T-cell (primary cell): ENCODE measurements at regions not wholly inside any gene's neighbourhood (a gene's known extent, or its start where the extent isn't known, plus 50 kb on each side); places are given as distances from the start of the nearest gene placed in this dataset.

Source experiments
- ATAC-seq, 4 experiments: fragments of 200-7000 bp in 3 of 4; fragments of 150-1000 bp in 1 of 4; cut with Tn5 transposase; replicated peaks in 1 of 4; 1 replicate in 3 of 4; 2 replicates in 1 of 4; pipeline ENCODE4 v1.10.0; 2021; ENCODE audit warnings: moderate library complexity in 3 of 4, mild to moderate bottlenecking in 2 of 4, moderate number of reproducible peaks in 1 of 4
- CTCF ChIA-PET, 2 donors: fragments of 300-600 bp; sonication (Branson Sonifier 250); formaldehyde crosslinking; loops; one replicate each; lab custom pipeline; 2022; ENCODE audit warnings: antibody characterized with exemption in 2 of 2; lab: Charles Lee
- POLR2A ChIA-PET, 2 donors: fragments of 300-600 bp; sonication (Branson Sonifier 250); formaldehyde crosslinking; loops; one replicate each; lab custom pipeline; 2022; ENCODE audit warnings: antibody characterized with exemption in 2 of 2; lab: Charles Lee
- DNase-seq, 35 experiments: peaks; one replicate each; pipeline versions ENCODE4 v3.0.0 to v3.0.0-alpha.2; 2013 to 2023
- H3K27ac ChIP-seq: one replicate; pipeline ENCODE4 v1.5.1; 2013; ENCODE audit warnings: low read length
- H3K27me3 ChIP-seq, 2 experiments: replicated peaks in 1 of 2; 1 replicate in 1 of 2; 2 replicates in 1 of 2; pipeline versions ENCODE4 v1.6.1 to v1.7.0; 2013; ENCODE audit warnings: low read length in 1 of 2, mixed read lengths in 1 of 2; ENCODE audit not compliant: control insufficient read depth in 2 of 2, insufficient read depth in 2 of 2; ENCODE audit errors: extremely low read depth in 1 of 2
- H3K36me3 ChIP-seq, 2 donors: 1 replicate in 1 of 2; 2 replicates in 1 of 2; pipeline versions ENCODE4 v1.6.1 to v1.7.0; 2013; ENCODE audit warnings: low read length in 1 of 2; ENCODE audit not compliant: control insufficient read depth in 2 of 2, insufficient read depth in 1 of 2; ENCODE audit errors: extremely low read depth in 1 of 2
- H3K4me1 ChIP-seq, 2 experiments: 1 replicate in 1 of 2; 2 replicates in 1 of 2; pipeline versions ENCODE4 v1.6.1 to v1.7.0; 2013; ENCODE audit warnings: low read length in 2 of 2, mixed read lengths in 1 of 2; ENCODE audit not compliant: insufficient read depth in 2 of 2, control insufficient read depth in 1 of 2; ENCODE audit errors: extremely low read depth in 1 of 2
- H3K4me3 ChIP-seq, 2 donors: 1 replicate in 1 of 2; 2 replicates in 1 of 2; pipeline versions ENCODE4 v1.5.1 to v1.7.0; 2013; ENCODE audit warnings: mild to moderate bottlenecking in 2 of 2, low read length in 1 of 2, moderate library complexity in 1 of 2; ENCODE audit not compliant: control insufficient read depth in 1 of 2; ENCODE audit errors: extremely low read depth in 1 of 2
- H3K9me3 ChIP-seq: 2 replicates; pipeline ENCODE4 v1.7.0; 2013
- H3K27ac Mint-ChIP-seq, 2 donors: one replicate each; pipeline ENCODE4 v1.8.0; 2020 to 2021; ENCODE audit warnings: mild to moderate bottlenecking in 2 of 2, mixed read lengths in 2 of 2
- H3K27me3 Mint-ChIP-seq, 2 donors: one replicate each; pipeline ENCODE4 v1.8.0; 2021 to 2022; ENCODE audit warnings: mixed read lengths in 2 of 2
- H3K36me3 Mint-ChIP-seq: one replicate; pipeline ENCODE4 v1.8.0; 2021; ENCODE audit warnings: mixed read lengths
- H3K4me1 Mint-ChIP-seq, 3 donors: one replicate each; pipeline ENCODE4 v1.8.0; 2020 to 2022; ENCODE audit warnings: mixed read lengths in 3 of 3, mild to moderate bottlenecking in 1 of 3
- H3K4me3 Mint-ChIP-seq, 3 donors: one replicate each; pipeline ENCODE4 v1.8.0; 2020 to 2022; ENCODE audit warnings: mild to moderate bottlenecking in 3 of 3, mixed read lengths in 3 of 3, moderate library complexity in 3 of 3
- H3K9me3 Mint-ChIP-seq, 3 donors: one replicate each; pipeline ENCODE4 v1.8.0; 2020 to 2022; ENCODE audit warnings: mixed read lengths in 3 of 3
- WGBS: methylation state at CpG from one replicate; pipeline ENCODE4 v1.1.5; 2013; ENCODE audit warnings: missing lambda C conversion rate; ENCODE audit not compliant: insufficient coverage; 5-methylcytosine and 5-hydroxymethylcytosine counted together

- POLR2A ChIA-PET: no interaction called here
- Mint-ChIP-seq H3K9me3 (peaks cover 0 to 3% (median 0%) of the 10 kb centered on the region in 3 donors), H3K27ac (no peak overlapping the region), H3K36me3 (no peaks in the 10 kb centered on the region), H3K4me1 (no peaks in the 10 kb centered on the region), H3K4me3 (no peak overlapping the region), H3K27me3 (peaks cover 0 to 14% of the 10 kb centered on the region in 2 donors)
- ATAC-seq (no peak), DNase-seq (no peak)
- Histone ChIP-seq H3K27me3 (no peaks in the 10 kb centered on the region), H3K36me3 (no peaks in the 10 kb centered on the region), H3K27ac (no peak overlapping the region), H3K4me3 (no peak overlapping the region), H3K9me3 (no peaks in the 10 kb centered on the region), H3K4me1 (no peaks in the 10 kb centered on the region)
- WGBS: no CpG with 5 or more reads among the region's 1 CpG
- CTCF ChIA-PET: no interaction called here
Measured at GRCh38 chrX:11965436-11965835, 172.8 kb upstream of the FRMPD4 start.

- WGBS: no CpG with 5 or more reads among the region's 6 CpGs
- Mint-ChIP-seq H3K27me3 (peaks cover 0 to 15% of the 10 kb centered on the region in 2 donors), H3K4me3 (no peak overlapping the region), H3K9me3 (peaks cover 0 to 3% (median 0%) of the 10 kb centered on the region in 3 donors), H3K36me3 (no peaks in the 10 kb centered on the region), H3K4me1 (no peaks in the 10 kb centered on the region), H3K27ac (no peak overlapping the region)
- DNase-seq: no peak
- H3K27ac ChIP-seq: no peak overlapping the region
- no peaks in the 10 kb centered on the region for H3K27me3 ChIP-seq
- H3K36me3 ChIP-seq: no peaks in the 10 kb centered on the region
- POLR2A ChIA-PET: interaction anchor here (0.6 kb wide), 2 partner anchors 83 to 130 kb away, joined by 3 to 6 read pairs; no protein-coding TSS in a partner anchor
- ATAC-seq: no peak
- H3K4me3 ChIP-seq: no peak overlapping the region
- H3K9me3 ChIP-seq: no peaks in the 10 kb centered on the region
- H3K4me1 ChIP-seq: no peaks in the 10 kb centered on the region
- CTCF ChIA-PET: no interaction called here
Measured at GRCh38 chrX:11967986-11968869, 170.0 kb upstream of the FRMPD4 start.

- POLR2A ChIA-PET: no interaction called here
- peaks cover 0 to 3% (median 0%) of the 10 kb centered on the region in 3 donors for H3K9me3 Mint-ChIP-seq
- CTCF ChIA-PET: no interaction called here
- ATAC-seq: no peak
- WGBS: no CpG with 5 or more reads among the region's 4 CpGs
- Histone ChIP-seq H3K4me3 (no peak overlapping the region), H3K4me1 (no peaks in the 10 kb centered on the region), H3K9me3 (no peaks in the 10 kb centered on the region), H3K36me3 (no peaks in the 10 kb centered on the region), H3K27ac (no peak overlapping the region), H3K27me3 (no peaks in the 10 kb centered on the region)
- H3K27me3 Mint-ChIP-seq: peaks cover 0 to 21% of the 10 kb centered on the region in 2 donors
- no peaks in the 10 kb centered on the region for H3K36me3 Mint-ChIP-seq
- no peak for DNase-seq
- H3K27ac Mint-ChIP-seq: no peak overlapping the region
- H3K4me1 Mint-ChIP-seq: no peaks in the 10 kb centered on the region
- no peak overlapping the region for H3K4me3 Mint-ChIP-seq
Measured at GRCh38 chrX:11968991-11969390, 169.3 kb upstream of the FRMPD4 start.

- CTCF ChIA-PET: no interaction called here
- Mint-ChIP-seq H3K4me1 (no peaks in the 10 kb centered on the region), H3K9me3 (peaks cover 0 to 3% (median 0%) of the 10 kb centered on the region in 3 donors), H3K36me3 (no peaks in the 10 kb centered on the region), H3K27me3 (peaks cover 0 to 27% of the 10 kb centered on the region in 2 donors), H3K4me3 (no peak overlapping the region), H3K27ac (no peak overlapping the region)
- Histone ChIP-seq H3K27me3 (no peaks in the 10 kb centered on the region), H3K4me1 (no peaks in the 10 kb centered on the region), H3K27ac (no peak overlapping the region), H3K9me3 (no peaks in the 10 kb centered on the region), H3K36me3 (no peaks in the 10 kb centered on the region), H3K4me3 (no peak overlapping the region)
- ATAC-seq: no peak
- no CpG with 5 or more reads among the region's 6 CpGs for WGBS
- no peak for DNase-seq
- POLR2A ChIA-PET: no interaction called here
Measured at GRCh38 chrX:11970578-11971359, 167.5 kb upstream of the FRMPD4 start.

- Histone ChIP-seq H3K9me3 (no peaks in the 10 kb centered on the region), H3K36me3 (no peaks in the 10 kb centered on the region), H3K27ac (no peak overlapping the region), H3K4me3 (no peak overlapping the region), H3K4me1 (no peaks in the 10 kb centered on the region), H3K27me3 (no peaks in the 10 kb centered on the region)
- ChIA-PET POLR2A (no interaction called here), CTCF (no interaction called here)
- no peak overlapping the region for H3K27ac Mint-ChIP-seq
- no peaks in the 10 kb centered on the region for H3K36me3 Mint-ChIP-seq
- H3K4me1 Mint-ChIP-seq: no peaks in the 10 kb centered on the region
- ATAC-seq (no peak), DNase-seq (no peak)
- peaks cover 0 to 27% of the 10 kb centered on the region in 2 donors for H3K27me3 Mint-ChIP-seq
- no peaks in the 10 kb centered on the region for H3K9me3 Mint-ChIP-seq
- H3K4me3 Mint-ChIP-seq: no peak overlapping the region
- WGBS: no CpG with 5 or more reads among the region's 2 CpGs
Measured at GRCh38 chrX:11976663-11977062, 161.6 kb upstream of the FRMPD4 start.

- DNase-seq: no peak
- Histone ChIP-seq H3K27me3 (no peaks in the 10 kb centered on the region), H3K4me3 (no peak overlapping the region), H3K27ac (no peak overlapping the region), H3K4me1 (no peaks in the 10 kb centered on the region), H3K36me3 (no peaks in the 10 kb centered on the region), H3K9me3 (no peaks in the 10 kb centered on the region)
- ChIA-PET CTCF (no interaction called here), POLR2A (no interaction called here)
- no peaks in the 10 kb centered on the region for H3K36me3 Mint-ChIP-seq
- no peak overlapping the region for H3K27ac Mint-ChIP-seq
- H3K27me3 Mint-ChIP-seq: peaks cover 0 to 12% of the 10 kb centered on the region in 2 donors
- no peak overlapping the region for H3K4me3 Mint-ChIP-seq
- no peaks in the 10 kb centered on the region for H3K4me1 Mint-ChIP-seq
- ATAC-seq: no peak
- H3K9me3 Mint-ChIP-seq: peaks cover 0 to 4% (median 0%) of the 10 kb centered on the region in 3 donors
Measured at GRCh38 chrX:11992271-11992670, 146.0 kb upstream of the FRMPD4 start.
